ENCODE measurements at regions not wholly inside any gene's neighbourhood (a gene's known extent, or its start where the extent isn't known, plus 50 kb on each side); places are given as distances from the start of the nearest gene placed in this dataset.

GRCh38 chr5:103455796-103456195 lies 106.8 kb downstream of the NUDT12 start:
- 93% methylated on average over 2 of the region's 2 CpGs; no CpG with 5 or more reads in 1 of the 2 experiments for WGBS, 2 experiments (ENCODE audit: extremely low coverage in 1 of 2, insufficient coverage in 1 of 2, insufficient read length in 1 of 2, insufficient replicate concordance in 2 of 2, low coverage in 1 of 2, low lambda C conversion rate in 2 of 2, missing lambda C conversion rate in 1 of 2)
- no peak for FAIRE-seq

More at GRCh38 chr5:103455796-103456195, 106.8 kb downstream of the NUDT12 start:
- no peaks in the 10 kb centered on the region for H3K27me3 ChIP-seq (replicated peaks in 1 of 4; ENCODE audit: control insufficient read depth in 3 of 4, extremely low read depth in 1 of 4, insufficient read depth in 3 of 4, low read length in 3 of 4)
- H2BK5ac ChIP-seq (ENCODE audit: low read depth, low read length) = no peak overlapping the region
- no peak overlapping the region for H3K4ac ChIP-seq (replicated peaks; ENCODE audit: insufficient read length, low read depth, low read length)
- no peak overlapping the region for H2BK15ac ChIP-seq (ENCODE audit: low read length)
- no peak overlapping the region for H3K4me3 ChIP-seq (ENCODE audit: extremely low read depth in 1 of 4, insufficient read depth in 2 of 4, low read depth in 3 of 4, low read length in 4 of 4)
- no peak overlapping the region for H4K91ac ChIP-seq (replicated peaks; ENCODE audit: insufficient read length, low read length)
- no peak overlapping the region for H2AFZ ChIP-seq (ENCODE audit: low read length)
- no peaks in the 10 kb centered on the region for H3K9me3 ChIP-seq (ENCODE audit: insufficient read depth in 2 of 2, low read depth in 1 of 2, low read length in 1 of 2)
- H3K4me1 ChIP-seq (replicated peaks in 1 of 4; ENCODE audit: control insufficient read depth in 3 of 4, insufficient read depth in 4 of 4, low read length in 3 of 4) = 0 out of 7 replicates have a peak, but pooled peaks cover 0 to 4% (median 0%) of the 10 kb centered on the region in 4 experiments
- H2BK20ac ChIP-seq (ENCODE audit: low read length) = no peak overlapping the region
- no peak for DNase-seq (ENCODE audit: low read depth in 1 of 2, low spot score in 2 of 2)
- no peak overlapping the region for H3K27ac ChIP-seq (ENCODE audit: low read depth, low read length)
- ChIA-PET CTCF (ENCODE audit: partially characterized antibody) (interaction anchor here (0.8 to 1.4 kb wide), 3 partner anchors 14 to 233 kb away, joined by 3 to 5 read pairs (median 4); no protein-coding TSS in a partner anchor), POLR2A (ENCODE audit: partially characterized antibody) (no interaction called here)
- H3K23me2 ChIP-seq (ENCODE audit: low read depth, low read length) = no peaks in the 10 kb centered on the region
- TF ChIP-seq POLR2A (IDR thresholded peaks at IDR 0.05; ENCODE audit: control extremely low read depth in 1 of 2, low read depth in 2 of 2, low read length in 2 of 2) = no peak
- TF ChIP-seq KDM5A (IDR thresholded peaks at IDR 0.05; ENCODE audit: low read length) = no peak
- TF ChIP-seq ASH2L (IDR thresholded peaks at IDR 0.05; ENCODE audit: low read length) = no peak
- no peaks in the 10 kb centered on the region for H3K36me3 ChIP-seq (ENCODE audit: control insufficient read depth in 2 of 4, insufficient read depth in 4 of 4, low read length in 3 of 4)
- no peaks in the 10 kb centered on the region for H3K79me2 ChIP-seq (ENCODE audit: control insufficient read depth in 1 of 2, insufficient read depth in 2 of 2, low read length in 2 of 2)
- no peak overlapping the region for H4K8ac ChIP-seq (ENCODE audit: extremely low read depth, insufficient read depth, low read length)
- H3K18ac ChIP-seq (ENCODE audit: extremely low read depth, low read length) = no peak overlapping the region
- no peak overlapping the region for H3K4me2 ChIP-seq (ENCODE audit: insufficient read depth in 1 of 2, low read depth in 2 of 2, low read length in 2 of 2)
- no peak overlapping the region for H3K9ac ChIP-seq (replicated peaks in 1 of 4; ENCODE audit: extremely low read depth in 1 of 4, low read depth in 3 of 4, low read length in 3 of 4)
- no peak overlapping the region for H2BK12ac ChIP-seq (ENCODE audit: low read depth, low read length)
- no peak overlapping the region for H3K23ac ChIP-seq (ENCODE audit: insufficient read length)
- no peak overlapping the region for H3K56ac ChIP-seq (replicated peaks; ENCODE audit: insufficient read length, low read depth, low read length)
- no peaks in the 10 kb centered on the region for H4K20me1 ChIP-seq (replicated peaks in 1 of 2; ENCODE audit: control insufficient read depth in 1 of 2, insufficient read depth in 2 of 2, low read length in 2 of 2)
- H4K5ac ChIP-seq (ENCODE audit: insufficient read length, low read depth, low read length) = no peak overlapping the region
- H2BK120ac ChIP-seq (replicated peaks; ENCODE audit: low read depth, low read length) = no peak overlapping the region
- no peaks in the 10 kb centered on the region for H3K79me1 ChIP-seq (ENCODE audit: low read depth, low read length)
- H2AK5ac ChIP-seq (ENCODE audit: low read depth, low read length) = no peak overlapping the region
- no peak overlapping the region for H3K14ac ChIP-seq (ENCODE audit: insufficient read length)
